Lower leg skin (tissue), 3 donors: ENCODE measurements at regions not wholly inside any gene's neighbourhood (a gene's known extent, or its start where the extent isn't known, plus 50 kb on each side); places are given as distances from the start of the nearest gene placed in this dataset.

Experiments
- CTCF ChIP-seq, 3 donors: fragments of 450-650 bp; IDR thresholded peaks; one replicate each; pipeline ENCODE4 v1.5.1; 2016; ENCODE audit warnings: antibody characterized with exemption in 3 of 3, mild to moderate bottlenecking in 3 of 3, moderate library complexity in 2 of 3
- POLR2A ChIP-seq, 2 donors: fragments of 450-650 bp; IDR thresholded peaks; one replicate each; pipeline ENCODE4 v1.6.1; 2016 to 2017; ENCODE audit warnings: antibody characterized with exemption in 2 of 2, mild to moderate bottlenecking in 1 of 2, moderate library complexity in 1 of 2

DNA sequence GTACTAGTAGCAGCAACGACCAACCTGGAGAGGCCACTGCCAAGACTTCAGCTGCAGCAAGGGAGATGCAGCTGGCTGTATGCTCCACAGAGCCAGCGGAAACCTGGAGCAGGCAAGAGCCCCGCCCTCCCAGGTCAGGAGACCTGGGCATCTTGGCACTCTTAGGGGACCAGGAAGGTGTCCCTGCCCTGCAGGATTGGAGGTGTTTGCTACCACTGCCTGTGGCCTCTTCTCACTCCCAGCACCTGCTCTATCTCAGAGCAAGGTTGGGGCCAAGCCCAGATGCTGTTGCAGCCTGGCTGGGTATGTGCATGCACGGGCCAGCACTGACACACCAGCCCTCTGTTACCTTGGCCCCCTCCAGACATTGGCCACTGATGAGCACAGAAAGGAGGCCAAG lies 1512.8 kb downstream of the REEP3 start:
- no peak for TF ChIP-seq CTCF (IDR thresholded peaks at IDR 0.05)
- no peak for TF ChIP-seq POLR2A (IDR thresholded peaks at IDR 0.05)
